Natural killer cell (primary cell): ENCODE measurements at regions not wholly inside any gene's neighbourhood (a gene's known extent, or its start where the extent isn't known, plus 50 kb on each side); places are given as distances from the start of the nearest gene placed in this dataset.

Experiments
- ATAC-seq, 3 donors: fragments of 150-1000 bp in 2 of 3; fragments of 200-7000 bp in 1 of 3; cut with Tn5 transposase; 1 replicate in 1 of 3; 2 replicates in 2 of 3; pipeline ENCODE4 v1.10.0; 2021; ENCODE audit warnings: mild to moderate bottlenecking in 2 of 3, moderate library complexity in 2 of 3
- DNase-seq, 2 donors: peaks; one replicate each; pipeline versions ENCODE4 v3.0.0 to v3.0.0-alpha.2; 2013 to 2021; ENCODE audit warnings: mixed read lengths in 1 of 2
- H3K27ac ChIP-seq: one replicate; pipeline ENCODE4 v1.5.1; 2013; ENCODE audit warnings: mild to moderate bottlenecking, low read length
- H3K27me3 ChIP-seq: one replicate; pipeline ENCODE4 v1.6.1; 2013; ENCODE audit warnings: low read length; ENCODE audit not compliant: control insufficient read depth, insufficient read depth
- H3K36me3 ChIP-seq: one replicate; pipeline ENCODE4 v1.6.1; 2013; ENCODE audit warnings: low read length; ENCODE audit not compliant: control insufficient read depth, insufficient read depth
- H3K4me1 ChIP-seq: one replicate; pipeline ENCODE4 v1.6.1; 2013; ENCODE audit warnings: low read length; ENCODE audit not compliant: control insufficient read depth, insufficient read depth
- H3K4me3 ChIP-seq: one replicate; pipeline ENCODE4 v1.5.1; 2013; ENCODE audit warnings: low read length
- H3K9me3 ChIP-seq: one replicate; pipeline ENCODE4 v1.6.1; 2013; ENCODE audit warnings: low read length; ENCODE audit not compliant: control insufficient read depth, insufficient read depth
- H3K27ac Mint-ChIP-seq, 2 donors: one replicate each; pipeline ENCODE4 v1.8.0; 2022; ENCODE audit warnings: mild to moderate bottlenecking in 2 of 2, mixed read lengths in 2 of 2, moderate library complexity in 1 of 2
- H3K27me3 Mint-ChIP-seq, 2 donors: one replicate each; pipeline ENCODE4 v1.8.0; 2022; ENCODE audit warnings: low read depth in 2 of 2, mixed read lengths in 2 of 2
- H3K36me3 Mint-ChIP-seq: one replicate; pipeline ENCODE4 v1.8.0; 2022; ENCODE audit warnings: mixed read lengths
- H3K4me1 Mint-ChIP-seq, 2 donors: one replicate each; pipeline ENCODE4 v1.8.0; 2022; ENCODE audit warnings: mixed read lengths in 2 of 2
- H3K4me3 Mint-ChIP-seq: one replicate; pipeline ENCODE4 v1.8.0; 2022; ENCODE audit warnings: mild to moderate bottlenecking, moderate library complexity, mixed read lengths
- H3K9me3 Mint-ChIP-seq, 2 donors: one replicate each; pipeline ENCODE4 v1.8.0; 2022; ENCODE audit warnings: mixed read lengths in 2 of 2
- CTCF ChIP-seq: fragments of 200-600 bp; IDR thresholded peaks from one replicate; pipeline ENCODE4 v1.8.0; 2022; ENCODE audit warnings: antibody characterized with exemption
- WGBS: methylation state at CpG from one replicate; pipeline ENCODE4 v1.1.7; 2013; ENCODE audit warnings: missing lambda C conversion rate; ENCODE audit not compliant: insufficient coverage; 5-methylcytosine and 5-hydroxymethylcytosine counted together
- intact Hi-C: fragments of 100-400 bp; cut with micrococcal nuclease; formaldehyde crosslinking; loops from one replicate; pipeline ENCODE4 v1.14.2; 2022

GRCh38 chr6:80725156-80725930, 618.9 kb downstream of the BCKDHB start:
- Mint-ChIP-seq H3K4me3 (no peak overlapping the region), H3K27ac (no peak overlapping the region), H3K9me3 (peaks cover 2 to 4% of the 10 kb centered on the region in 2 donors), H3K36me3 (no peaks in the 10 kb centered on the region), H3K27me3 (no peaks in the 10 kb centered on the region), H3K4me1 (no peaks in the 10 kb centered on the region)
- ATAC-seq (no peak), DNase-seq (no peak)
- Histone ChIP-seq H3K4me1 (no peaks in the 10 kb centered on the region), H3K4me3 (no peak overlapping the region), H3K9me3 (peaks cover under 1% of the 10 kb centered on the region), H3K27me3 (no peaks in the 10 kb centered on the region), H3K36me3 (no peaks in the 10 kb centered on the region), H3K27ac (no peak overlapping the region)
- 81% methylated on average over 5 of the region's 5 CpGs for WGBS
- TF ChIP-seq CTCF = no peak
- intact Hi-C loops = no loop called here

- 65% methylated on average over 2 of the region's 3 CpGs for WGBS
- no peak for DNase-seq
- H3K27me3 Mint-ChIP-seq = no peaks in the 10 kb centered on the region
- no peak overlapping the region for H3K4me3 Mint-ChIP-seq
- H3K4me1 Mint-ChIP-seq = no peaks in the 10 kb centered on the region
- peaks cover 6% of the 10 kb centered on the region for H3K9me3 ChIP-seq
- H3K27ac Mint-ChIP-seq = no peak overlapping the region
- no peaks in the 10 kb centered on the region for H3K9me3 Mint-ChIP-seq
- TF ChIP-seq CTCF = no peak
- no peaks in the 10 kb centered on the region for H3K36me3 ChIP-seq
- H3K36me3 Mint-ChIP-seq = no peaks in the 10 kb centered on the region
- intact Hi-C loops = no loop called here
- H3K4me3 ChIP-seq = no peak overlapping the region
- no peak for ATAC-seq
- H3K27ac ChIP-seq = no peak overlapping the region
- H3K4me1 ChIP-seq = no peaks in the 10 kb centered on the region
- no peaks in the 10 kb centered on the region for H3K27me3 ChIP-seq
These were observed 614.4 kb downstream of the BCKDHB start for GRCh38 chr6:80720824-80721223.

GRCh38 chr6:80714513-80714912, 608.0 kb downstream of the BCKDHB start:
- no peak overlapping the region for H3K4me3 ChIP-seq
- ATAC-seq (no peak), DNase-seq (no peak)
- H3K4me1 ChIP-seq = no peaks in the 10 kb centered on the region
- no peak for TF ChIP-seq CTCF
- H3K4me1 Mint-ChIP-seq = no peaks in the 10 kb centered on the region
- no peaks in the 10 kb centered on the region for H3K9me3 ChIP-seq
- H3K27me3 ChIP-seq = no peaks in the 10 kb centered on the region
- H3K4me3 Mint-ChIP-seq = no peak overlapping the region
- no peak overlapping the region for H3K27ac ChIP-seq
- H3K27me3 Mint-ChIP-seq = no peaks in the 10 kb centered on the region
- intact Hi-C loops = no loop called here
- WGBS = 78% methylated on average over 6 of the region's 6 CpGs
- no peaks in the 10 kb centered on the region for H3K36me3 ChIP-seq
- H3K36me3 Mint-ChIP-seq = no peaks in the 10 kb centered on the region
- H3K9me3 Mint-ChIP-seq = peaks cover 3 to 5% of the 10 kb centered on the region in 2 donors
- H3K27ac Mint-ChIP-seq = no peak overlapping the region

- Mint-ChIP-seq H3K27ac (no peak overlapping the region), H3K36me3 (peaks cover 7% of the 10 kb centered on the region), H3K4me3 (no peak overlapping the region), H3K4me1 (no peaks in the 10 kb centered on the region), H3K27me3 (no peaks in the 10 kb centered on the region), H3K9me3 (peaks cover 4 to 5% of the 10 kb centered on the region in 2 donors)
- Histone ChIP-seq H3K36me3 (no peaks in the 10 kb centered on the region), H3K27ac (no peak overlapping the region), H3K4me1 (no peaks in the 10 kb centered on the region), H3K4me3 (no peak overlapping the region), H3K27me3 (no peaks in the 10 kb centered on the region), H3K9me3 (peaks cover 9% of the 10 kb centered on the region)
- intact Hi-C loops = no loop called here
- ATAC-seq (no peak), DNase-seq (no peak)
- TF ChIP-seq CTCF = no peak
- no CpG with 5 or more reads among the region's 3 CpGs for WGBS
These were observed 592.0 kb downstream of the BCKDHB start for GRCh38 chr6:80698459-80698858.
